H1 (cell line): ENCODE measurements at regions not wholly inside any gene's neighbourhood (a gene's known extent, or its start where the extent isn't known, plus 50 kb on each side); places are given as distances from the start of the nearest gene placed in this dataset.

Experiments used
- CTCF ChIA-PET: fragments of 300-600 bp; sonication (Branson Sonifier 250); formaldehyde crosslinking; loops from one replicate; lab custom pipeline; 2021; ENCODE audit not compliant: partially characterized antibody; lab: Charles Lee
- POLR2A ChIA-PET: fragments of 300-600 bp; sonication (Branson Sonifier 250); formaldehyde crosslinking; loops from one replicate; lab custom pipeline; 2021; ENCODE audit warnings: inconsistent platforms; ENCODE audit not compliant: partially characterized antibody; lab: Charles Lee
- DNase-seq, 2 experiments: peaks; one replicate each; pipeline versions ENCODE4 v3.0.0 to v3.0.0-alpha.2; 2010 to 2022; ENCODE audit warnings: low spot score in 2 of 2, low read depth in 1 of 2, mixed read lengths in 1 of 2
- FAIRE-seq: peaks from 2 replicates; lab custom pipeline; 2011; peaks lifted over from hg19 to GRCh38; lab: Jason Lieb, UNC
- H2AFZ ChIP-seq: 2 replicates; pipeline ENCODE4 v1.8.1; 2012; ENCODE audit warnings: low read length, inconsistent platforms
- H2AK5ac ChIP-seq: 2 replicates; pipeline ENCODE4 v1.6.1; 2013; ENCODE audit warnings: low read depth, low read length
- H2BK120ac ChIP-seq: replicated peaks from 2 replicates; pipeline ENCODE3; 2013; ENCODE audit warnings: low read depth, low read length, inconsistent platforms
- H2BK12ac ChIP-seq: 2 replicates; pipeline ENCODE4 v1.6.1; 2013; ENCODE audit warnings: low read depth, low read length
- H2BK15ac ChIP-seq: 2 replicates; pipeline ENCODE4 v1.6.1; 2013; ENCODE audit warnings: low read length
- H2BK20ac ChIP-seq: 2 replicates; pipeline ENCODE4 v1.6.1; 2013; ENCODE audit warnings: low read length
- H2BK5ac ChIP-seq: 2 replicates; pipeline ENCODE4 v1.6.1; 2013; ENCODE audit warnings: low read depth, low read length
- H3K14ac ChIP-seq: 2 replicates; pipeline ENCODE4 v1.6.1; 2013; ENCODE audit warnings: inconsistent platforms; ENCODE audit not compliant: insufficient read length
- H3K18ac ChIP-seq: 2 replicates; pipeline ENCODE4 v1.6.1; 2013; ENCODE audit warnings: low read length; ENCODE audit errors: extremely low read depth
- H3K23ac ChIP-seq: 2 replicates; pipeline ENCODE4 v1.6.1; 2013; ENCODE audit warnings: inconsistent platforms; ENCODE audit not compliant: insufficient read length
- H3K23me2 ChIP-seq: 2 replicates; pipeline ENCODE4 v1.6.1; 2013; ENCODE audit warnings: low read depth, low read length
- H3K27ac ChIP-seq: 2 replicates; pipeline ENCODE4 v1.6.1; 2011; ENCODE audit warnings: low read depth, low read length, inconsistent platforms
- H3K27me3 ChIP-seq, 4 experiments: replicated peaks in 1 of 4; 1 replicate in 1 of 4; 2 replicates in 3 of 4; pipeline versions ENCODE4 v1.6.1 to v1.8.1; 2011 to 2013; ENCODE audit warnings: low read length in 3 of 4, mild to moderate bottlenecking in 3 of 4, inconsistent platforms in 2 of 4, mixed read lengths in 2 of 4, moderate library complexity in 1 of 4; ENCODE audit not compliant: control insufficient read depth in 3 of 4, insufficient read depth in 3 of 4; ENCODE audit errors: extremely low read depth in 1 of 4
- H3K36me3 ChIP-seq, 4 experiments: 2 replicates each; pipeline versions ENCODE4 v1.6.1 to v1.8.1; 2011 to 2013; ENCODE audit warnings: mild to moderate bottlenecking in 4 of 4, low read length in 3 of 4, moderate library complexity in 2 of 4, control low read depth in 1 of 4, inconsistent platforms in 1 of 4; ENCODE audit not compliant: insufficient read depth in 4 of 4, control insufficient read depth in 2 of 4
- H3K4ac ChIP-seq: replicated peaks from 2 replicates; pipeline ENCODE3; 2013; ENCODE audit warnings: low read length, low read depth, mixed read lengths, inconsistent platforms; ENCODE audit not compliant: insufficient read length
- H3K4me1 ChIP-seq, 4 experiments: replicated peaks in 1 of 4; 1 replicate in 1 of 4; 2 replicates in 3 of 4; pipeline versions ENCODE4 v1.6.1 to v1.8.1; 2011 to 2013; ENCODE audit warnings: low read length in 3 of 4, inconsistent platforms in 2 of 4, mixed read lengths in 1 of 4; ENCODE audit not compliant: insufficient read depth in 4 of 4, control insufficient read depth in 3 of 4
- H3K4me2 ChIP-seq, 2 experiments: 2 replicates each; pipeline versions ENCODE4 v1.6.1 to v1.8.1; 2011 to 2013; ENCODE audit warnings: low read depth in 2 of 2, low read length in 2 of 2, control low read depth in 1 of 2, inconsistent platforms in 1 of 2, mild to moderate bottlenecking in 1 of 2; ENCODE audit not compliant: insufficient read depth in 1 of 2
- H3K4me3 ChIP-seq, 4 experiments: fragments of 200-600, 300-600 bp in 1 of 4; sonication (generic), shearing (Covaris generic), sonication (Bioruptor Twin) in 1 of 4; 2 replicates each; pipeline versions ENCODE4 v1.5.1 to v1.8.1; 2011 to 2016; ENCODE audit warnings: low read length in 4 of 4, low read depth in 3 of 4, control low read depth in 2 of 4, inconsistent platforms in 2 of 4, mild to moderate bottlenecking in 2 of 4, mixed read lengths in 1 of 4, moderate library complexity in 1 of 4; ENCODE audit not compliant: insufficient read depth in 2 of 4; ENCODE audit errors: extremely low read depth in 1 of 4
- H3K56ac ChIP-seq: replicated peaks from 2 replicates; pipeline ENCODE3; 2013; ENCODE audit warnings: low read depth, mild to moderate bottlenecking, mixed read lengths, low read length, inconsistent platforms; ENCODE audit not compliant: insufficient read length
- H3K79me1 ChIP-seq: 2 replicates; pipeline ENCODE4 v1.6.1; 2013; ENCODE audit warnings: low read depth, low read length, control low read depth
- H3K79me2 ChIP-seq, 2 experiments: 2 replicates each; pipeline versions ENCODE4 v1.6.1 to v1.8.1; 2012 to 2013; ENCODE audit warnings: low read length in 2 of 2, mild to moderate bottlenecking in 2 of 2, inconsistent platforms in 1 of 2; ENCODE audit not compliant: insufficient read depth in 2 of 2, control insufficient read depth in 1 of 2
- H3K9ac ChIP-seq, 4 experiments: replicated peaks in 1 of 4; 1 replicate in 1 of 4; 2 replicates in 3 of 4; pipeline versions ENCODE4 v1.6.1 to v1.8.1; 2011 to 2013; ENCODE audit warnings: low read depth in 3 of 4, low read length in 3 of 4, control low read depth in 2 of 4, mild to moderate bottlenecking in 2 of 4, moderate library complexity in 2 of 4, inconsistent platforms in 1 of 4; ENCODE audit errors: extremely low read depth in 1 of 4
- H3K9me3 ChIP-seq, 2 experiments: 2 replicates each; pipeline versions ENCODE4 v1.6.1 to v1.8.1; 2012 to 2013; ENCODE audit warnings: mild to moderate bottlenecking in 2 of 2, moderate library complexity in 2 of 2, control low read depth in 1 of 2, inconsistent platforms in 1 of 2, low read depth in 1 of 2, low read length in 1 of 2, mixed read lengths in 1 of 2; ENCODE audit not compliant: insufficient read depth in 2 of 2
- H4K20me1 ChIP-seq, 2 experiments: replicated peaks in 1 of 2; 2 replicates each; pipeline versions ENCODE3 to v1.8.1; 2011 to 2013; ENCODE audit warnings: inconsistent platforms in 2 of 2, low read length in 2 of 2, mild to moderate bottlenecking in 1 of 2; ENCODE audit not compliant: insufficient read depth in 2 of 2, control insufficient read depth in 1 of 2
- H4K5ac ChIP-seq: 2 replicates; pipeline ENCODE4 v1.6.1; 2013; ENCODE audit warnings: low read length, low read depth, mixed read lengths, inconsistent platforms; ENCODE audit not compliant: insufficient read length
- H4K8ac ChIP-seq: 2 replicates; pipeline ENCODE4 v1.8.0; 2013; ENCODE audit warnings: mild to moderate bottlenecking, moderate library complexity, low read length, inconsistent platforms; ENCODE audit not compliant: insufficient read depth; ENCODE audit errors: extremely low read depth
- H4K91ac ChIP-seq: replicated peaks from 2 replicates; pipeline ENCODE3; 2013; ENCODE audit warnings: low read length, mixed read lengths, inconsistent platforms; ENCODE audit not compliant: insufficient read length
- BACH1 ChIP-seq: IDR thresholded peaks from 2 replicates; pipeline ENCODE4 v1.6.1; 2012; ENCODE audit warnings: low read length, improper control_type of control experiment
- EGR1 ChIP-seq: IDR thresholded peaks from 2 replicates; pipeline ENCODE4 v1.6.1; 2011; ENCODE audit warnings: low read depth, low read length, borderline replicate concordance
- MAFK ChIP-seq: IDR thresholded peaks from 2 replicates; pipeline ENCODE4 v1.6.1; 2012; ENCODE audit warnings: low read depth, mild to moderate bottlenecking, improper control_type of control experiment, low read length
- POU5F1 ChIP-seq: IDR thresholded peaks from 2 replicates; pipeline ENCODE4 v1.6.1; 2011; ENCODE audit warnings: low read depth, mild to moderate bottlenecking, low read length, moderate library complexity
- RXRA ChIP-seq: IDR thresholded peaks from 2 replicates; pipeline ENCODE4 v1.6.1; 2011; ENCODE audit warnings: low read depth, mild to moderate bottlenecking, low read length, moderate library complexity; ENCODE audit not compliant: insufficient read depth
- TEAD4 ChIP-seq: IDR thresholded peaks from 2 replicates; pipeline ENCODE4 v1.6.1; 2012; ENCODE audit warnings: low read depth, low read length, inconsistent platforms, mixed read lengths
- WGBS, 2 experiments: shearing (Covaris generic) in 1 of 2; methylation state at CpG; one replicate each; pipeline versions ENCODE4 v1.1.6 to v1.1.7; 2013 to 2015; ENCODE audit warnings: low lambda C conversion rate in 2 of 2, mixed read lengths in 2 of 2, inconsistent platforms in 1 of 2, low coverage in 1 of 2, missing lambda C conversion rate in 1 of 2; ENCODE audit not compliant: insufficient replicate concordance in 2 of 2, insufficient coverage in 1 of 2, insufficient read length in 1 of 2; ENCODE audit errors: extremely low coverage in 1 of 2, missing lambda C conversion rate in 1 of 2; 5-methylcytosine and 5-hydroxymethylcytosine counted together
- TF ChIP-seq, protein P1 (sequence below): IDR thresholded peaks from 2 replicates; pipeline ENCODE4 v1.6.1; 2012; ENCODE audit warnings: low read length, inconsistent platforms

DNA sequence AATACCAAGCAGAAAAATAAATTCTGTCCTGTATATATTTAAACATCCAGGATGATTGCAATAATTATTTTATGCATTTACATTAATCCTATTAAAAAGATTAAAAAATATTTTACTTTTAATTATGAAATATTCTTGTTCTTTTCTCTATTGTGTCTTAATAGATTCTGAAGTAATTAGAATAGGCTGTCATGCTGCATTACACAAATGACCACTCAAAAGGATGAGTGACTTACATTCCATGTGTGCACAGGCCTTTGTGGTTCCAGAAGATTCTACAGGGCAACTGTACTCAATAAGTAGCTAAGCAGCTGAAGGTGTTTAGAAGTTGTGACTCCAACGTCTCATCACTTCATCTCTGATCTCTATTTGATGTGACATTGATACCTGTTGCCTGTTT, 745.9 kb upstream of the CCDC179 start:
- no peaks in the 10 kb centered on the region for H3K4me1 ChIP-seq
- no peak overlapping the region for H4K5ac ChIP-seq
- H3K9ac ChIP-seq: no peak overlapping the region
- TF ChIP-seq RXRA (no peak), EGR1 (no peak), MAFK (no peak), TEAD4 (no peak), POU5F1 (no peak), BACH1 (no peak)
- TF ChIP-seq, protein P1, sequence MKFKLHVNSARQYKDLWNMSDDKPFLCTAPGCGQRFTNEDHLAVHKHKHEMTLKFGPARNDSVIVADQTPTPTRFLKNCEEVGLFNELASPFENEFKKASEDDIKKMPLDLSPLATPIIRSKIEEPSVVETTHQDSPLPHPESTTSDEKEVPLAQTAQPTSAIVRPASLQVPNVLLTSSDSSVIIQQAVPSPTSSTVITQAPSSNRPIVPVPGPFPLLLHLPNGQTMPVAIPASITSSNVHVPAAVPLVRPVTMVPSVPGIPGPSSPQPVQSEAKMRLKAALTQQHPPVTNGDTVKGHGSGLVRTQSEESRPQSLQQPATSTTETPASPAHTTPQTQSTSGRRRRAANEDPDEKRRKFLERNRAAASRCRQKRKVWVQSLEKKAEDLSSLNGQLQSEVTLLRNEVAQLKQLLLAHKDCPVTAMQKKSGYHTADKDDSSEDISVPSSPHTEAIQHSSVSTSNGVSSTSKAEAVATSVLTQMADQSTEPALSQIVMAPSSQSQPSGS: no peak
- H3K4me2 ChIP-seq: no peak overlapping the region
- CTCF ChIA-PET: interaction anchor here (1.0 kb wide), 1 partner anchor 20 kb away, joined by 4 read pairs; no protein-coding TSS in a partner anchor
- H2AK5ac ChIP-seq: no peak overlapping the region
- H3K23ac ChIP-seq: no peak overlapping the region
- H3K4me3 ChIP-seq: no peak overlapping the region
- no peak overlapping the region for H3K4ac ChIP-seq
- no peak overlapping the region for H2BK20ac ChIP-seq
- H4K8ac ChIP-seq: no peak overlapping the region
- H3K79me1 ChIP-seq: no peaks in the 10 kb centered on the region
- H2BK15ac ChIP-seq: no peak overlapping the region
- H3K18ac ChIP-seq: no peak overlapping the region
- no peak overlapping the region for H2BK12ac ChIP-seq
- 74% methylated on average over 1 of the region's 1 CpG; no CpG with 5 or more reads in 1 of the 2 experiments for WGBS, 2 experiments
- no peak overlapping the region for H4K91ac ChIP-seq
- FAIRE-seq: no peak
- H3K56ac ChIP-seq: no peak overlapping the region
- no peak overlapping the region for H2BK120ac ChIP-seq
- no peaks in the 10 kb centered on the region for H3K79me2 ChIP-seq
- H3K23me2 ChIP-seq: no peaks in the 10 kb centered on the region
- DNase-seq: no peak
- H3K9me3 ChIP-seq: no peaks in the 10 kb centered on the region
- no peak overlapping the region for H3K14ac ChIP-seq
- no peaks in the 10 kb centered on the region for H3K27me3 ChIP-seq
- POLR2A ChIA-PET: no interaction called here
- H3K27ac ChIP-seq: no peak overlapping the region
- no peak overlapping the region for H2BK5ac ChIP-seq
- no peaks in the 10 kb centered on the region for H4K20me1 ChIP-seq
- no peaks in the 10 kb centered on the region for H3K36me3 ChIP-seq
- no peak overlapping the region for H2AFZ ChIP-seq
